Astrocyte (in vitro differentiated cells and primary cell): ENCODE measurements at regions not wholly inside any gene's neighbourhood (a gene's known extent, or its start where the extent isn't known, plus 50 kb on each side); places are given as distances from the start of the nearest gene placed in this dataset.

Source experiments
- CTCF ChIP-seq: IDR thresholded peaks from 2 replicates; pipeline ENCODE4 v1.5.1; 2011; ENCODE audit warnings: low read depth, mild to moderate bottlenecking, inconsistent platforms, low read length, moderate library complexity; ENCODE audit not compliant: insufficient read depth
- EZH2 ChIP-seq: IDR thresholded peaks from 2 replicates; pipeline ENCODE4 v1.6.1; 2012; ENCODE audit warnings: mild to moderate bottlenecking, low read length, inconsistent platforms; ENCODE audit not compliant: insufficient read depth

GRCh38 chr2:208982831-208983230, 441.0 kb upstream of the MAP2 start:
- no peak for TF ChIP-seq CTCF
- TF ChIP-seq EZH2: no peak
